ENCODE measurements at regions not wholly inside any gene's neighbourhood (a gene's known extent, or its start where the extent isn't known, plus 50 kb on each side); places are given as distances from the start of the nearest gene placed in this dataset.
A peak's percentile ranks its signal among the peaks of the same experiment; 100 is the strongest.

- WGBS (ENCODE audit: low lambda C conversion rate, missing lambda C conversion rate), result 88% methylated on average over 1 of the region's 1 CpG
- Histone ChIP-seq H3K36me3 (replicated peaks; ENCODE audit: insufficient read depth, low read depth) (no peaks in the 10 kb centered on the region), H3K27me3 (no peaks in the 10 kb centered on the region), H2AFZ (no peak overlapping the region), H3K9me3 (ENCODE audit: low read depth) (no peaks in the 10 kb centered on the region), H3K79me2 (no peaks in the 10 kb centered on the region), H4K20me1 (ENCODE audit: insufficient read depth, poor library complexity, severe bottlenecking) (no peaks in the 10 kb centered on the region), H3K4me2 (no peak overlapping the region), H3K4me3 (no peak overlapping the region), H3K4me1 (ENCODE audit: insufficient read depth) (peaks cover 7% of the 10 kb centered on the region), H3K27ac (no peak overlapping the region), H3K9me2 (replicated peaks; ENCODE audit: insufficient read depth) (no peaks in the 10 kb centered on the region)
- no peak for DNase-seq (ENCODE audit: low spot score)
- TF ChIP-seq CTCF (IDR thresholded peaks at IDR 0.05; ENCODE audit: poor library complexity), result no peak
- no peak for TF ChIP-seq EZH2 (IDR thresholded peaks at IDR 0.05; ENCODE audit: borderline replicate concordance)
Observed at GRCh38 chr6:56865081-56865875, 89.6 kb upstream of the BEND6 start.

GRCh38 chr6:56864171-56864616, 90.7 kb upstream of the BEND6 start:
- Histone ChIP-seq H4K20me1 (ENCODE audit: insufficient read depth, poor library complexity, severe bottlenecking) (no peaks in the 10 kb centered on the region), H2AFZ (no peak overlapping the region), H3K9me3 (ENCODE audit: low read depth) (no peaks in the 10 kb centered on the region), H3K4me1 (ENCODE audit: insufficient read depth) (peaks cover 7% of the 10 kb centered on the region), H3K27me3 (no peaks in the 10 kb centered on the region), H3K4me3 (no peak overlapping the region), H3K4me2 (peak overlapping the region; percentile 46), H3K27ac (peak overlapping the region; percentile 80), H3K36me3 (replicated peaks; ENCODE audit: insufficient read depth, low read depth) (no peaks in the 10 kb centered on the region), H3K79me2 (no peaks in the 10 kb centered on the region), H3K9me2 (replicated peaks; ENCODE audit: insufficient read depth) (no peaks in the 10 kb centered on the region)
- peak; percentile 35 for DNase-seq (ENCODE audit: low spot score)
- TF ChIP-seq EZH2phosphoT487 (IDR thresholded peaks at IDR 0.05; ENCODE audit: low read depth, severe bottlenecking, unreplicated experiment) (no peak), EZH2 (IDR thresholded peaks at IDR 0.05; ENCODE audit: borderline replicate concordance) (no peak), CTCF (IDR thresholded peaks at IDR 0.05; ENCODE audit: poor library complexity) (no peak)
- WGBS (ENCODE audit: low lambda C conversion rate, missing lambda C conversion rate), result 77% methylated on average over 1 of the region's 1 CpG

- TF ChIP-seq EZH2phosphoT487 (IDR thresholded peaks at IDR 0.05; ENCODE audit: low read depth, severe bottlenecking, unreplicated experiment) (no peak), CTCF (IDR thresholded peaks at IDR 0.05; ENCODE audit: poor library complexity) (no peak), EZH2 (IDR thresholded peaks at IDR 0.05; ENCODE audit: borderline replicate concordance) (no peak)
- Histone ChIP-seq H3K4me2 (no peak overlapping the region), H3K4me1 (ENCODE audit: insufficient read depth) (peaks cover 7% of the 10 kb centered on the region), H3K79me2 (no peaks in the 10 kb centered on the region), H3K9me2 (replicated peaks; ENCODE audit: insufficient read depth) (no peaks in the 10 kb centered on the region), H3K4me3 (no peak overlapping the region), H3K27me3 (no peaks in the 10 kb centered on the region), H4K20me1 (ENCODE audit: insufficient read depth, poor library complexity, severe bottlenecking) (no peaks in the 10 kb centered on the region), H3K27ac (peak overlapping the region; percentile 80), H3K36me3 (replicated peaks; ENCODE audit: insufficient read depth, low read depth) (no peaks in the 10 kb centered on the region), H3K9me3 (ENCODE audit: low read depth) (no peaks in the 10 kb centered on the region), H2AFZ (no peak overlapping the region)
- WGBS (ENCODE audit: low lambda C conversion rate, missing lambda C conversion rate), result 35% methylated on average over 1 of the region's 1 CpG
- peak; percentile 33 for DNase-seq (ENCODE audit: low spot score)
Observed at GRCh38 chr6:56863366-56863765, 91.5 kb upstream of the BEND6 start.
